Activated CD4-positive, alpha-beta T cell treated with anti-CD3 and anti-CD28 coated beads, Interleukin-2, amount 50 U/mL, for 48 hours (primary cell): ENCODE measurements at regions not wholly inside any gene's neighbourhood (a gene's known extent, or its start where the extent isn't known, plus 50 kb on each side); places are given as distances from the start of the nearest gene placed in this dataset.
"Not testable (repeated sequence)": the region's sequence is repeated elsewhere in the genome, so short reads cannot be mapped to it uniquely, and the experiment has no call there.

Source experiments
- DNase-seq, 2 experiments: peaks; one replicate each; pipeline ENCODE4 v3.0.0-alpha.2; 2020

DNA sequence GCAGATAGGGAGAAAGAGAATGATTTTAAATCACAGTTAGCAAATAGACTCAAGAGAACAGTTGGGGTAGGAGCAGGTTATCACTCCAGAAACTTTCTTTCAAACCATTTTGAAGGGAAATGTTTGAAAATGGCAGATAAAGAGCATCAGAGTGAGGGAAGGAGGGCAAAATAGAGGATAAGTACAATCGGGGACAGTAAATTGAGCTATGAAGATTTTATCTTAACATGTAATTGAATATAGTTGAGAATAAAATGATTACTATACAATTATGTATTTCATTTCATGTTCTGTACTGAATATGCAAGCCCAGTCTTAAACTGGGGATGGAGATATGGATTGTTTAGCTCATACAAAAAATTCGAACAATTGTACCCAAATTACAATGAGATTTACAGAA is 54.0 kb downstream of the MAP10 start:
- no peak for DNase-seq

GRCh38 chr1:232861107-232861506 is 55.9 kb downstream of the MAP10 start:
- DNase-seq, result no peak

DNA sequence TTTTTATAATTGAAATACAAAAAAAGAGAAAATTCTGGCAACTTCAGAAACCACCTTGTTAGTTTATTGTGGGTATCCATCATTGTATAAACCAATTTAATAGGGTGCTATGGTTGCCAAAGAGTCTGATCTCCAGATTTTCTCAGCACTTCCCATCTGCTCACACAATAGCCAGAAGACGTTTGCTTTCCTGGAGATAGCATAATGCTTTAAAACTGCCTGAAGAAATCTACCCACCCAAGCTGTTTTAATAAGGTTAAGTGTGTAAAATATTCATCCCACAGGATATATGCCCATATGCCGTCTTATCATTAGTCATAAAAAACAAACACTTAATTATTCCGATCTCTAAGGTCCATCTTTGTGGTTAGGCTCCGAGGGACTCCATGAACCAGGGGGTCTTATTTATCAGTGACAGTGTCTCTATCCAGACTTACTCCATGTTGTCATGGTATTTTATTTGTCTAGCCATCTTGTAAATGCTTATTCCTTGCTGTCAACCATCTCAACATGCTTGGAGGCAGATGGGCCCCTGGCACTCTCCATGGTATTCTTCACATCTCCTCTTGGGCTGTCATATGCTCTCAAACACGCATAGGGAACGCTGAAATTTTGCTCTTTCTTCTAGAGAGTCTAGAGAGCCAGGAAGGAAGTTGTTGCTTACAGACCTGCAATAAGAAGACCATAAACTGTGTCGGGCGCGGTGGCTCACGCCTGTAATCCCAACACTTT is 58.5 kb downstream of the MAP10 start:
- no peak for DNase-seq

- no peak for DNase-seq
Observed at GRCh38 chr1:232865102-232865931, 60.1 kb downstream of the MAP10 start.

- DNase-seq, result no peak
Observed at GRCh38 chr1:232868793-232869491, 63.7 kb downstream of the MAP10 start.

GRCh38 chr1:232871291-232871969 is 66.2 kb downstream of the MAP10 start:
- DNase-seq, result not testable (repeated sequence)

GRCh38 chr1:232872284-232872683 is 67.1 kb downstream of the MAP10 start:
- DNase-seq, result no peak

- DNase-seq, result no peak
Observed at GRCh38 chr1:232872738-232873137, 67.5 kb downstream of the MAP10 start.

DNA sequence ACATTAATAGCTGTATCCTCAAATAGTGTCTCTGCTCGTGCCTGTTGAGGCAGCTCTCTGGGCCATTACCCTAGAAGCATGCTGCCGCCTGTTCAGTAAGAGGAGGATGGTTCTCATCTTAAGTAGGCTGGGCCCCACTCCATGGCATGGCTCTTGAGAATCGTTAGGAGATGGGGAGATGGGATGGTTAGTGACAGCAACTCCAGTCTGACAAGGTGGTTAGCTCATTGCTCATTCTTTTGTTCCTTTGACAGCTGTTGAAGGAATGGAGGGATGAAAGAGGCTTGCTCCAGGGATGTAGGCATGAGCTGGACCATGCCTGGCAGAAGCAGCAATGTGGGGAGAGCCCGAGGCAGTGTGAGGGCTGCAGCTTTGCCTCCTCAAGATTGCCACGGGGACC is 68.2 kb downstream of the MAP10 start:
- DNase-seq, result no peak

- no peak for DNase-seq
Observed at GRCh38 chr1:232873931-232874330, 68.7 kb downstream of the MAP10 start.

DNA sequence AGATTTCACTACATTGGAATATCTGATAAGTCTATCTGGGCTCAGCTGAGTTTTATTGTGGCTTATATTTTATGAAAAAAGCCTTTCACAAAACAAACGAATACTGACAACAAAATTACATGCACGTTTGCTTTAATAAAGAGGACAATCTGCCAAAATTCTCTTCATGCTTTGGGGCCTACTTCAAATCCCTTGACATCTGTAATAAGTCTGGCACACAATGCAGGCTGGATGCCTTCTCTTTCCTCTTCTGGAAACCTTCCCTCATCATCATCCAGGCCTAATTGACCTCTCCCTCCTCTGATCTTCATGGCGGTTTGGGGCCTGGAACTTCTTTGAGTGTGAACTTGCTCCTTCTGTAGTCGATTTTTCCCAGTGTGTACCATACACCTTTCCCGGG is 70.3 kb downstream of the MAP10 start:
- DNase-seq, result no peak

GRCh38 chr1:232876506-232877364 is 71.5 kb downstream of the MAP10 start:
- peak; percentile 31 to 50 for DNase-seq

DNA sequence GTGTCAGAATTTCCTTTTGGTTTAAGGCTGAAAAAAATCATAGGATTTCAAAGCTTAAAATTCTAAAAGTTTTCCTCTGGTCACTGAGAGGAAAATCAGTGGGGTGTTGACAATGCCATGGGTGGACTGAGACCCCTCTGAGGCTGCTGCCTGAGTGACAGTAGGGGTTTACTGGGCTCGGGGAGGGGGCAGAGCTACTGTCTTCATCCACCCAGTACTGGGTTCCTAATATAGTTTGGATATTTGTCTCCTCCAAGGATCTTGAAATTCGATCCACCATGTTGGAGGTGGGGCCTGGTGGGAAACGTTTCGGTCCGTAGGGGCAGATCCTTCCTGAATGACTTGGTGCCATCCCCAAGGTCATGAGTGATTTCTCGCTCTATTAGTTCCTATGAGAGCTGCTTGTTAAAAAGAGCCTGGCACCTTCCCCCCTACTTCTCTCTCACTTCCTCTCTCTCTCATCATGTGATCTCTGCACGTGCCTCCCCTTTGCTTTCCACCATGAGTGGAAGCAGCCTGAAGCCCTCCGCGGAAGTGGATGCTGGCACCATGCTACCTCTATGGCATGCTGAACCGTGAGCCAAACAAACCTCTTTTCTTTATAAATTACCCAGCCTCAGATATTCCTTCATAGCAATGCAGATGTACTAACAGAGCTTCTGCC is 72.3 kb downstream of the MAP10 start:
- DNase-seq, result no peak

GRCh38 chr1:232878086-232878485 is 72.3 kb upstream of the NTPCR start:
- DNase-seq, result no peak

DNA sequence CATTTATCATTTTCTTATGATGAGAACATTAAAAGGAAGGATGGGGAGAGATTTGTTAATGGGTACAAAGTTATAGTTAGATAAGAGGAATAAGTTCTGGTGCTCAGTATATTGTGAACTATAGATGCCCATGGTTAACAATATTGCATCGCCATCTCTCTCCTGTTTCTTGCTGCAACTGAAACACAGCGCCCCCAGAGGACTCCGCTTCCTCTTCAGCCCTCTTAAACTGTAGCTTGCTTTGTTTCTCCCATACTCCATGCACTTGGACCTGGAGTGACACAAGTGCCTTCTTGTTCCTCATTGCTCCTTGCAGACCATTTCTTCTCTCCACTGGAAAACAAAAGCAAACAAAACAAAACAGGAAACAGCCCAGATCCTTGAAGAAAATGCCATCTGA is 70.1 kb upstream of the NTPCR start:
- peak in 1 of 2 experiments; percentile 16 for DNase-seq

DNA sequence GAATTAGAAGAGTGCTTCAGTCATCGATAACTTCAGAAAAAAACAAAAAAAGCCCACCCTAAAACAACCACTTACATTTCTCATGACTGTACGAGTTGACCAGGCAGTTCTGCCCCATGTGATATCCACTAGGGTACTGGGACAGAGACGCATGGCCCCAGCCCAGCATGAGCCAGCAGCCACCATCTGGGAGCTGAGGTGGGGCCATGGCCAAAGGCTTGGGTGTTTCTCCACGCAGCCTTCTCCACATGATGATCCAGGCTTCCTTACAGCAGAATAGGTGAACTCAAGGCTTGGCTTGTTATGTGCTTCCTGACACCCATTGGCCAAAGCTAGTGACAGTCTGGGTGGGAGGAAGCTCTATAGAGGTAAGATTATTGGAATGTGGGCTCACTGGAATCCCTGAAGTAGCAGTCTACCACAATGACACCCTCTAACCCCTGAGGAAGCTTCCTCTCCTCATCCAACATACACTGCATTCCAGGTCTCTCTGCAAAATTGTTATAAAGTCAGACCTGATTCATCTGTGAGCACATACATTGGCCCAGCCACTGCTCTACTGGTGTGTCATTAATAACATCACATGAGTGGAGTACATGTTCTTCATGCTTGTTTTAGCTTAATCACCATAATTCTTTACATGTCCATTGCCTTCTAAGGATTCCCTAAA is 66.3 kb upstream of the NTPCR start:
- no peak for DNase-seq

DNA sequence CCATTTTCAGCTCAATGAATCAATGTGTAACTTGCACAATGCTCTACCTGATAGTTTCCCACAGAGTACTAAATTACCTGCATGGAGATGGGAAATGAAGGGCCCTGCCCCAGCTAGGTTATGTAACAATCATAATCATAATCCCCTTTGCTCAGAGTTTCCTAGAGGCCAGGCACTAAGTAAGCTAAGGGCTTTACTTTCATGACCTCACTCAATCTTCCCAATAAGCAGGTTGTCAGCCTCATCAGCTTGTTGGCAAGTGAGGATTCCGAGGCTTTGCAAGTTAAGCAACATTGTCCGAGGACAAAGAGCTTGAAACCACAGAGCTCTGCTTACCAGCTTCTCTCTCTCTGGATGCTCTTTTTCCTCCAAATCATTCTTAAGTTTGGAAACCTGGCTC is 64.1 kb upstream of the NTPCR start:
- no peak for DNase-seq

GRCh38 chr1:232890340-232890943 is 60.0 kb upstream of the NTPCR start:
- DNase-seq, result no peak

DNA sequence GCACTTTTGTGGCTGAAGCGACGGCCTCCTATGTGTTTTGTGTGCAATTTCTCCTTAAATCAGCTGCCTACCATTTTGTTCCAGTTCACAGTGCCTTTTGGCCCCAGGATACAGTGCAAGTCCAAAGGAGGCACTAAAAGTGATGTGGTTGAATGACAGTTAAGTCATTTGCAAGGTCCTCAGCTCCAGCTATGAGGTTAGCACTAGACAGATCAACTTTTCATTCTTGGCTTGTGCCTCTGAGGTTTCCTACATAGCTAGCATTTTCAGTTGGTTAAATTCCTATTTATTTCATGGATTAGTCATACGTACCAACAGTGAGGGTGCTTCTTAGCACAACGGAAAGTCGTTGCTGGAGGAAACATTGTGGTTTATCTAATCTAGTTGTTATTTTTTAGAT is 59.3 kb upstream of the NTPCR start:
- DNase-seq, result no peak

- DNase-seq, result no peak
Observed at GRCh38 chr1:232891656-232892317, 58.6 kb upstream of the NTPCR start.
